ENCODE measurements at regions not wholly inside any gene's neighbourhood (a gene's known extent, or its start where the extent isn't known, plus 50 kb on each side); places are given as distances from the start of the nearest gene placed in this dataset.

GRCh38 chr4:43867908-43868307, 580.7 kb downstream of the KCTD8 start:
- TF ChIP-seq ELF4 (IDR thresholded peaks at IDR 0.05): no peak
- no peak for TF ChIP-seq L3MBTL2 (conservative IDR thresholded peaks at IDR 0.05)
- no peak for TF ChIP-seq FOXM1 (IDR thresholded peaks at IDR 0.05; ENCODE audit: borderline replicate concordance)
- no peak for TF ChIP-seq SP1 (IDR thresholded peaks at IDR 0.05)
- no peak for TF ChIP-seq FOXK2 (IDR thresholded peaks at IDR 0.05)
- no peak for TF ChIP-seq HDGF (IDR thresholded peaks at IDR 0.05; ENCODE audit: borderline replicate concordance)
- TF ChIP-seq SUZ12 (IDR thresholded peaks at IDR 0.05): no peak

All from HEK293T (cell line).